HCT116 (cell line): ENCODE measurements at regions not wholly inside any gene's neighbourhood (a gene's known extent, or its start where the extent isn't known, plus 50 kb on each side); places are given as distances from the start of the nearest gene placed in this dataset.

Experiments used
- ATAC-seq: fragments of 200-7000 bp; cut with Tn5 transposase; 2 replicates; pipeline ENCODE4 v1.9.1; 2020; ENCODE audit warnings: mild to moderate bottlenecking, moderate library complexity
- BruUV-seq: library from RNA; stranded (reverse); fragments of 400-500 nt; replicated peaks from 2 replicates; lab custom pipeline; 2021; lab: Mats Ljungman, UMichigan
- CTCF ChIA-PET: fragments of 300-600 bp; sonication (Branson Sonifier 250); formaldehyde crosslinking; loops from one replicate; lab custom pipeline; 2021; ENCODE audit warnings: antibody characterized with exemption; lab: Charles Lee
- POLR2A ChIA-PET: fragments of 300-600, 350-600 bp; sonication (Branson Sonifier 250); formaldehyde crosslinking; loops from one replicate; lab custom pipeline; 2021; ENCODE audit warnings: antibody characterized with exemption; lab: Charles Lee
- RAD21 ChIA-PET, 2 experiments: fragments of 300-600 bp; sonication (Branson Sonifier 250); formaldehyde crosslinking; loops; one replicate each; lab custom pipeline; 2023; ENCODE audit warnings: low total read pairs in 2 of 2; ENCODE audit not compliant: uncharacterized antibody in 2 of 2, unreplicated experiment in 2 of 2, low non-redundant PET in 1 of 2; lab: Charles Lee
- DNase-seq: peaks from one replicate; pipeline ENCODE4 v3.0.0-alpha.2; 2010; ENCODE audit warnings: low read depth, low spot score
- H2AFZ ChIP-seq: fragments of 200-600 bp; shearing (Covaris generic), sonication (generic); 2 replicates; pipeline ENCODE4 v1.6.1; 2017; ENCODE audit warnings: low read depth, mixed run types, mixed read lengths, antibody characterized with exemption, low read length; ENCODE audit not compliant: poor library complexity, severe bottlenecking
- H3K27ac ChIP-seq: 2 replicates; pipeline ENCODE4 v1.5.1; 2012; ENCODE audit warnings: low read depth, low read length
- H3K27me3 ChIP-seq: fragments of 200-600 bp; sonication (generic); 2 replicates; pipeline ENCODE4 v1.6.1; 2016; ENCODE audit warnings: mixed run types, low read length, mixed read lengths; ENCODE audit not compliant: insufficient read depth
- H3K36me3 ChIP-seq, 2 experiments: fragments of 200-500 bp in 1 of 2; fragments of 200-600 bp in 1 of 2; sonication (Bioruptor generic) in 1 of 2; sonication (generic) in 1 of 2; 2 replicates each; pipeline versions ENCODE4 v1.5.1 to v1.6.1; 2014 to 2016; ENCODE audit warnings: low read length in 2 of 2, inconsistent platforms in 1 of 2, mixed read lengths in 1 of 2, mixed run types in 1 of 2; ENCODE audit not compliant: insufficient read depth in 2 of 2, control insufficient read depth in 1 of 2
- H3K4me1 ChIP-seq, 2 experiments: fragments of 200-600 bp in 1 of 2; sonication (generic) in 1 of 2; 2 replicates each; pipeline versions ENCODE4 v1.5.1 to v1.6.1; 2012 to 2017; ENCODE audit warnings: low read length in 2 of 2, inconsistent platforms in 1 of 2, mild to moderate bottlenecking in 1 of 2, mixed read lengths in 1 of 2, mixed run types in 1 of 2, moderate library complexity in 1 of 2; ENCODE audit not compliant: insufficient read depth in 2 of 2, control insufficient read depth in 1 of 2
- H3K4me2 ChIP-seq: fragments of 200-600 bp; sonication (generic); 2 replicates; pipeline ENCODE4 v1.6.1; 2017; ENCODE audit warnings: mixed run types, low read length, mixed read lengths
- H3K4me3 ChIP-seq, 2 experiments: fragments of 200-600 bp in 1 of 2; sonication (generic) in 1 of 2; replicated peaks in 1 of 2; 2 replicates each; pipeline ENCODE4 v1.5.1; 2011 to 2016; ENCODE audit warnings: low read length in 2 of 2, control low read depth in 1 of 2, low read depth in 1 of 2, mild to moderate bottlenecking in 1 of 2, mixed read lengths in 1 of 2, mixed run types in 1 of 2
- H3K79me2 ChIP-seq: fragments of 200-600 bp; sonication (generic); 2 replicates; pipeline ENCODE4 v1.6.1; 2017; ENCODE audit warnings: mild to moderate bottlenecking, mixed run types, low read length, moderate library complexity, mixed read lengths; ENCODE audit not compliant: insufficient read depth
- H3K9ac ChIP-seq: fragments of 200-600 bp; sonication (generic); 2 replicates; pipeline ENCODE4 v1.6.1; 2016; ENCODE audit warnings: low read length, mixed read lengths
- H3K9me2 ChIP-seq: fragments of 200-600 bp; sonication (generic), shearing (Covaris generic); 2 replicates; pipeline ENCODE4 v1.6.1; 2017; ENCODE audit warnings: mixed run types, mild to moderate bottlenecking, moderate library complexity; ENCODE audit not compliant: insufficient read depth
- H3K9me3 ChIP-seq, 2 experiments: fragments of 200-500 bp in 1 of 2; fragments of 200-600 bp in 1 of 2; sonication (Bioruptor generic) in 1 of 2; sonication (generic) in 1 of 2; 2 replicates each; pipeline ENCODE4 v1.6.1; 2014 to 2017; ENCODE audit warnings: low read length in 2 of 2, mixed read lengths in 2 of 2, inconsistent platforms in 1 of 2, low read depth in 1 of 2, mild to moderate bottlenecking in 1 of 2, mixed run types in 1 of 2, moderate library complexity in 1 of 2; ENCODE audit not compliant: control insufficient read depth in 1 of 2, insufficient read depth in 1 of 2
- H4K20me1 ChIP-seq: fragments of 200-600 bp; sonication (generic), shearing (Covaris generic); 2 replicates; pipeline ENCODE4 v1.6.1; 2017; ENCODE audit warnings: mixed run types, mild to moderate bottlenecking, moderate library complexity; ENCODE audit not compliant: insufficient read depth
- EGR1 ChIP-seq: IDR thresholded peaks from 2 replicates; pipeline ENCODE4 v1.6.1; 2012; ENCODE audit warnings: low read depth
- ELF1 ChIP-seq: IDR thresholded peaks from 2 replicates; pipeline ENCODE4 v1.6.1; 2012; ENCODE audit warnings: low read depth, borderline replicate concordance
- EZH2 ChIP-seq: fragments of 200-600 bp; sonication (generic); IDR thresholded peaks from 2 replicates; pipeline ENCODE4 v1.6.1; 2017; ENCODE audit warnings: antibody characterized with exemption, mixed run types
- EZH2phosphoT487 ChIP-seq: fragments of 200-600 bp; IDR thresholded peaks from 2 replicates; pipeline ENCODE4 v1.6.1; 2018; ENCODE audit warnings: antibody characterized with exemption, borderline replicate concordance
- FOSL1 ChIP-seq: IDR thresholded peaks from 2 replicates; pipeline ENCODE4 v1.6.1; 2012; ENCODE audit warnings: low read depth
- POLR2A ChIP-seq: IDR thresholded peaks from 2 replicates; pipeline ENCODE4 v1.7.0; 2011; ENCODE audit warnings: borderline replicate concordance; ENCODE audit not compliant: insufficient read depth, insufficient read length; ENCODE audit errors: extremely low read depth
- RAD21 ChIP-seq: IDR thresholded peaks from 2 replicates; pipeline ENCODE4 v1.6.1; 2012; ENCODE audit warnings: low read depth, mild to moderate bottlenecking
- SIN3A ChIP-seq: IDR thresholded peaks from 2 replicates; pipeline ENCODE4 v1.6.1; 2012; ENCODE audit warnings: low read depth
- SRF ChIP-seq: IDR thresholded peaks from 2 replicates; pipeline ENCODE4 v1.6.1; 2012; ENCODE audit warnings: low read depth
- TCF7L2 ChIP-seq: IDR thresholded peaks from 2 replicates; pipeline ENCODE4 v1.7.0; 2011; ENCODE audit warnings: borderline replicate concordance, inconsistent platforms; ENCODE audit not compliant: insufficient read depth, insufficient read length; ENCODE audit errors: extremely low read depth
- ZFX ChIP-seq: fragments of 450-650 bp; IDR thresholded peaks from 2 replicates; pipeline ENCODE4 v1.6.1; 2017
- ZNF274 ChIP-seq: fragments of 200-500 bp; sonication (Bioruptor generic); IDR thresholded peaks from 2 replicates; pipeline ENCODE4 v1.6.1; 2014; ENCODE audit warnings: mild to moderate bottlenecking, low read depth, low read length, inconsistent platforms
- intact Hi-C: fragments of 100-400 bp; cut with micrococcal nuclease; formaldehyde crosslinking; loops from 2 replicates; pipeline ENCODE4 v1.10.0; 2022
- TF ChIP-seq, protein P1 (sequence below): IDR thresholded peaks from 2 replicates; pipeline ENCODE4 v1.6.1; 2012
- TF ChIP-seq, protein P2 (sequence below): IDR thresholded peaks from 2 replicates; pipeline ENCODE4 v1.6.1; 2012; ENCODE audit warnings: low read depth
- TF ChIP-seq, protein P3 (sequence below): IDR thresholded peaks from 2 replicates; pipeline ENCODE4 v1.6.1; 2011; ENCODE audit warnings: mild to moderate bottlenecking, low read length, moderate library complexity; ENCODE audit not compliant: insufficient replicate concordance; ENCODE audit errors: extremely low read depth

DNA sequence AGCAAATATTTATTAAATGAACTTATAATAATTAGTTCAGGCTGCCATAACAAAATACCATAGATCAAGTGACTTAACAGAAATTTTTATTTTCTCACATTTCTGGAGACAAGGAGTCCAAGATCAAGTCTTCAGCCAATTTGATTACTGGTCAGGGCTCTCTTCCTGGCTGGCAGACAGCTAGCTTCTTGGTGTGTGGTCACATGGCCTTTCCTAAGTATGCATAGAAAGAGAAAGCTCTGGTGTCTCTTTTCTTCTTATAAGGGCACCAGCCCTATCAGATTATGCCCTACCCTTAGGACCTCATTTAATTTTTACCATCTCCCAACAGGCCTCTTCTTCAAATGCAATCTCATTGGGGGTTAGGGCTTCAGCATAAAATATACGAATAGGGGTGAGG, 438.5 kb upstream of the INTU start:
- ChIA-PET CTCF (no interaction called here), RAD21 (no interaction called here)

More for the DNA sequence above, 438.5 kb upstream of the INTU start:
- no peak for DNase-seq
- Histone ChIP-seq H3K27me3 (no peaks in the 10 kb centered on the region), H3K9me3 (no peaks in the 10 kb centered on the region), H3K4me1 (no peaks in the 10 kb centered on the region), H3K4me2 (no peak overlapping the region), H3K27ac (no peak overlapping the region), H3K9me2 (no peaks in the 10 kb centered on the region; the same call in 1 of the 2 replicates), H3K4me3 (no peak overlapping the region), H3K79me2 (no peaks in the 10 kb centered on the region), H3K9ac (no peak overlapping the region), H2AFZ (no peak overlapping the region), H3K36me3 (no peaks in the 10 kb centered on the region), H4K20me1 (no peaks in the 10 kb centered on the region)
- POLR2A ChIA-PET = no interaction called here
- no peak for ATAC-seq
- intact Hi-C loops = no loop called here
- no TSS peak for BruUV-seq
- TF ChIP-seq, protein P1, sequence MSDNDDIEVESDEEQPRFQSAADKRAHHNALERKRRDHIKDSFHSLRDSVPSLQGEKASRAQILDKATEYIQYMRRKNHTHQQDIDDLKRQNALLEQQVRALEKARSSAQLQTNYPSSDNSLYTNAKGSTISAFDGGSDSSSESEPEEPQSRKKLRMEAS = no peak
- no peak for TF ChIP-seq POLR2A
- no peak for TF ChIP-seq EZH2
- TF ChIP-seq, protein P2, sequence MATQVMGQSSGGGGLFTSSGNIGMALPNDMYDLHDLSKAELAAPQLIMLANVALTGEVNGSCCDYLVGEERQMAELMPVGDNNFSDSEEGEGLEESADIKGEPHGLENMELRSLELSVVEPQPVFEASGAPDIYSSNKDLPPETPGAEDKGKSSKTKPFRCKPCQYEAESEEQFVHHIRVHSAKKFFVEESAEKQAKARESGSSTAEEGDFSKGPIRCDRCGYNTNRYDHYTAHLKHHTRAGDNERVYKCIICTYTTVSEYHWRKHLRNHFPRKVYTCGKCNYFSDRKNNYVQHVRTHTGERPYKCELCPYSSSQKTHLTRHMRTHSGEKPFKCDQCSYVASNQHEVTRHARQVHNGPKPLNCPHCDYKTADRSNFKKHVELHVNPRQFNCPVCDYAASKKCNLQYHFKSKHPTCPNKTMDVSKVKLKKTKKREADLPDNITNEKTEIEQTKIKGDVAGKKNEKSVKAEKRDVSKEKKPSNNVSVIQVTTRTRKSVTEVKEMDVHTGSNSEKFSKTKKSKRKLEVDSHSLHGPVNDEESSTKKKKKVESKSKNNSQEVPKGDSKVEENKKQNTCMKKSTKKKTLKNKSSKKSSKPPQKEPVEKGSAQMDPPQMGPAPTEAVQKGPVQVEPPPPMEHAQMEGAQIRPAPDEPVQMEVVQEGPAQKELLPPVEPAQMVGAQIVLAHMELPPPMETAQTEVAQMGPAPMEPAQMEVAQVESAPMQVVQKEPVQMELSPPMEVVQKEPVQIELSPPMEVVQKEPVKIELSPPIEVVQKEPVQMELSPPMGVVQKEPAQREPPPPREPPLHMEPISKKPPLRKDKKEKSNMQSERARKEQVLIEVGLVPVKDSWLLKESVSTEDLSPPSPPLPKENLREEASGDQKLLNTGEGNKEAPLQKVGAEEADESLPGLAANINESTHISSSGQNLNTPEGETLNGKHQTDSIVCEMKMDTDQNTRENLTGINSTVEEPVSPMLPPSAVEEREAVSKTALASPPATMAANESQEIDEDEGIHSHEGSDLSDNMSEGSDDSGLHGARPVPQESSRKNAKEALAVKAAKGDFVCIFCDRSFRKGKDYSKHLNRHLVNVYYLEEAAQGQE = no peak
- no peak for TF ChIP-seq ZNF274
- TF ChIP-seq, protein P3, sequence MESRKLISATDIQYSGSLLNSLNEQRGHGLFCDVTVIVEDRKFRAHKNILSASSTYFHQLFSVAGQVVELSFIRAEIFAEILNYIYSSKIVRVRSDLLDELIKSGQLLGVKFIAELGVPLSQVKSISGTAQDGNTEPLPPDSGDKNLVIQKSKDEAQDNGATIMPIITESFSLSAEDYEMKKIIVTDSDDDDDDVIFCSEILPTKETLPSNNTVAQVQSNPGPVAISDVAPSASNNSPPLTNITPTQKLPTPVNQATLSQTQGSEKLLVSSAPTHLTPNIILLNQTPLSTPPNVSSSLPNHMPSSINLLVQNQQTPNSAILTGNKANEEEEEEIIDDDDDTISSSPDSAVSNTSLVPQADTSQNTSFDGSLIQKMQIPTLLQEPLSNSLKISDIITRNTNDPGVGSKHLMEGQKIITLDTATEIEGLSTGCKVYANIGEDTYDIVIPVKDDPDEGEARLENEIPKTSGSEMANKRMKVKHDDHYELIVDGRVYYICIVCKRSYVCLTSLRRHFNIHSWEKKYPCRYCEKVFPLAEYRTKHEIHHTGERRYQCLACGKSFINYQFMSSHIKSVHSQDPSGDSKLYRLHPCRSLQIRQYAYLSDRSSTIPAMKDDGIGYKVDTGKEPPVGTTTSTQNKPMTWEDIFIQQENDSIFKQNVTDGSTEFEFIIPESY = no peak
- TF ChIP-seq SIN3A = no peak
- TF ChIP-seq ELF1 = no peak
- TF ChIP-seq TCF7L2 = no peak
- no peak for TF ChIP-seq FOSL1
- no peak for TF ChIP-seq EZH2phosphoT487
- no peak for TF ChIP-seq ZFX
- no peak for TF ChIP-seq RAD21
- no peak for TF ChIP-seq EGR1
- TF ChIP-seq SRF = no peak
